ENCODE measurements at regions not wholly inside any gene's neighbourhood (a gene's known extent, or its start where the extent isn't known, plus 50 kb on each side); places are given as distances from the start of the nearest gene placed in this dataset.
"Not testable (repeated sequence)": the region's sequence is repeated elsewhere in the genome, so short reads cannot be mapped to it uniquely, and the experiment has no call there.

DNA sequence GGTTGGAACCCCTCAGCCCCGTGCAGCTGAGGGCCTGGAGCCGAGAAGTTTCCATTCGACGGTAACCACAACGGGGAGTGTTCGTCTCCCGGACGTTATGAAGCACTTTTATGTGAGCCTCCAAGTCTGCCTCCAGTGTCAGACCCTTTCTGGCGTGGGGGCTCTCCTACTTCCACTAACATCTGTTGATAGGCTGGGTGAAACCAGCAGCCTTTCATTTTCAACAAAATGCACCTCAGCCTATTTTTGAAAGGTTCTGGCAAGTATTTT lies 257.4 kb downstream of the THBS2 start:
- no peaks in the 10 kb centered on the region for H3K4me1 ChIP-seq (ENCODE audit: control insufficient read depth, insufficient read depth, low read length)
- no peaks in the 10 kb centered on the region for H3K9me3 ChIP-seq (ENCODE audit: control insufficient read depth, low read length)
- H3K27me3 ChIP-seq (ENCODE audit: control insufficient read depth, insufficient read depth) = no peaks in the 10 kb centered on the region
- 78% methylated on average over 9 of the region's 9 CpGs for WGBS
- DNase-seq (no peak), ATAC-seq (no peak)
- H3K4me3 ChIP-seq (ENCODE audit: low read length) = no peak overlapping the region
- no peak overlapping the region for H3K27ac ChIP-seq (ENCODE audit: low read length)
- intact Hi-C loops (cut with DNase I) = no loop called here

DNA sequence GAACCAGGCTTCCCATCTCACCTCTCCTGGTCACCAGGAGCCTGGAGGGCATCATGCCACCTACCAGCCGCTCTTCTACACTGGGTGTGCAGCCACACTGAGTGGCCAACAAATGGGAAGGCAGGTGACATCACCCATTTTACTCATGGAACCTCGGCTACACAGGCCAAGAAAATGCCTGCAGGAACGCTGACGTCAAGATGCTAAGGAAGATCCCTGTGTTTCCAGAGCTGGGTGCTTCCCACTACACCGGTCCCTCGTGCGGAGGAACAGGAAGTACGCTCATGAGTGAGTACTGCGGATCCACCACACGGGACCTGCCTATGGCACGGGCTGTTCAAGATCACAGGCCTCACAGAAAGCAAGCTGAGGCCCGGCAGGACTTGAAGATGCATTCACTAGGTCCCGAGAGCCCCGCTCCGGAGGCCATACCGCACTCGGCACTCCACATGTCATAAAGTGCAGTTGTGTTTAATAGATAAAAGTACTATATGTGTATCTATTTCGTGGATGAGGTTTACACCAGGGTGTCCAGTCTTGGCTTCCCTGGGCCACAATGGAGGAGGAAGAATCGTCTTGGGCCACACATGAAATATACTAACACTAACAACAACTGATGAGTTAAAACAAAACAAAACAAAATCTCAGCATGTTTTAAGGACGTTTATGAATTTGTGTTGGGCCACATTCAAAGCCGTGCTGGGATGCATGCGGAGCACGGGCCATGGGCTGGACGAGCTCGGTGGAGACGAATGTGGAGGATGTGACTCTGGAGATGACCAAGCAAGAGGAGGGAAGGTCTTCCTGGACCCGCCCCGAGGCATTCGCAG lies 257.9 kb downstream of the THBS2 start:
- H3K27ac ChIP-seq (ENCODE audit: low read length) = no peak overlapping the region
- WGBS = 88% methylated on average over 29 of the region's 29 CpGs
- intact Hi-C loops (cut with DNase I) = no loop called here
- ATAC-seq = no peak
- H3K4me3 ChIP-seq (ENCODE audit: low read length) = no peak overlapping the region
- no peaks in the 10 kb centered on the region for H3K9me3 ChIP-seq (ENCODE audit: control insufficient read depth, low read length)
- DNase-seq = peak in 1 of 3 donors; percentile 45
- no peaks in the 10 kb centered on the region for H3K4me1 ChIP-seq (ENCODE audit: control insufficient read depth, insufficient read depth, low read length)
- H3K27me3 ChIP-seq (ENCODE audit: control insufficient read depth, insufficient read depth) = no peaks in the 10 kb centered on the region

DNA sequence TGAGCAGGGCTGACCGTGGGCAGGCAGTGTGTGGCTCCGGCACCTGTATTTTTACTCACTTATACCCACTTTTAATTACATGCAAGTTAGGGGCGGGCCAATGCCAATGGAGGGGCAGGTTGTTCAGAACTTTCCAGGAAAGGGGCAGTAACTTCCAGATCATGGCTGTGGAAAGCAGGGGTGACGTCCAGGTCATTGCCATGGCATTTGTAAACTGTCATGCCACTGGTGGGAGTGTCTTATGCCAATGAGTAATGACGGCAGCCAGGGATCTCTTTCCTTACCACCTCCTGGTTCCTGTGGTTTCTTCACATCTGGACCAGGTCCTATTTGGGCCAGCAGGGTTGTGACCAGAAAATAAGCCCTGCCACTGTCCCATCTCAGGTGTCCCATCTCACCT lies 258.7 kb downstream of the THBS2 start:
- intact Hi-C loops (cut with DNase I) = no loop called here
- Histone ChIP-seq H3K9me3 (ENCODE audit: control insufficient read depth, low read length) (no peaks in the 10 kb centered on the region), H3K4me1 (ENCODE audit: control insufficient read depth, insufficient read depth, low read length) (no peaks in the 10 kb centered on the region), H3K27ac (ENCODE audit: low read length) (no peak overlapping the region), H3K27me3 (ENCODE audit: control insufficient read depth, insufficient read depth) (no peaks in the 10 kb centered on the region), H3K4me3 (ENCODE audit: low read length) (no peak overlapping the region)
- ATAC-seq (no peak), DNase-seq (no peak)
- WGBS = 84% methylated on average over 5 of the region's 5 CpGs

DNA sequence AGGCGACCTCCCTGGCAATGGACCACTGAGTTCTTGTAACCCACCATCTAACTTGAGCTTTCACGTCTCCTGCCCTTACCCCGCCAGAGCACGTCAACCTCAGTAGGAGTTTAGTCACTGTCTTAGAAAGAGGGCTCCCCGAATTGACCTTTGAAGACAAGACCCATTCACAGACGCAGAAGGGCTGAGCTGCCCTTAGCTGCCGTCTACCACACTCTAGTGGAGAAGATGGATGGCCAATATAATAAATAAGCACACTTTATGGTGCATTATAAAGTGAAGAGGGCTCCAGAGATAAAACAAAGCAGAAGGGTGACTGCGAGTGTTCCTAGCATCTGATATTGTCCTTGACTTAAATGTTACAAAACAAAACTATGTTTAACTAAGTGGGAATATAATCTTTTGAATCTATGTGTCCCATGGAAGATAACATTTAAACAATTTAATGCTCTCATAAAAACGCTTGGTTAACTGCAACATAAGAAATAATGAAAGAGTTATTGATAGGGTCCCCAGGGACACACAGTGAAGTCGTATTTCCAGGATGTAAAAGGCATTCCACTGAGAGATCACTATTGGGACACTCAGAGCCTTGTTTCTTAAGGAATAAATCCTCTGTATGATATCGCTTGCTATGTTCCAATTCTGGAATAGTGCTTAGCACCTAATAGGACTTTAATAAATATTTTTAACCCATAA lies 261.1 kb downstream of the THBS2 start:
- 76% methylated on average over 11 of the region's 11 CpGs for WGBS
- H3K4me3 ChIP-seq (ENCODE audit: low read length) = no peak overlapping the region
- H3K27me3 ChIP-seq (ENCODE audit: control insufficient read depth, insufficient read depth) = no peaks in the 10 kb centered on the region
- H3K4me1 ChIP-seq (ENCODE audit: control insufficient read depth, insufficient read depth, low read length) = no peaks in the 10 kb centered on the region
- no peak overlapping the region for H3K27ac ChIP-seq (ENCODE audit: low read length)
- no peaks in the 10 kb centered on the region for H3K9me3 ChIP-seq (ENCODE audit: control insufficient read depth, low read length)
- DNase-seq (no peak), ATAC-seq (no peak)
- intact Hi-C loops (cut with DNase I) = no loop called here

DNA sequence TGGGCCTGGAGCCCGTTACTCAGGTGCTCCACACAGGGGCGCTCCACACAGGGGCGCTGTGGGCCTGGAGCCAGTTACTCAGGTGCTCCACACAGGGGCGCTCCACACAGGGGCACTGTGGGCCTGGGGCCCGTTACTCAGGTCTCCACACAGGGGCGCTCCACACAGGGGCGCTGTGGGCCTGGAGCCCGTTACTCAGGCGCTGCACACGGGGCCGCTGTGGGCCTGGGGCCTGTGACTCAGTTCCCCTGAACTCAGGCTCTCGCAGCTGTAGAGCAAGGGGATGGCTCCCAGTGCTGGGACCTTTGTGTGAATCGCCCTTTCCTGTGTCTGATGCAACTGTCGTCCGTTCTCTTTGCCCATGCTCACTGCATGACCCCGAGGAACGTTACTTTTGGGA lies 262.0 kb downstream of the THBS2 start:
- H3K27me3 ChIP-seq (ENCODE audit: control insufficient read depth, insufficient read depth); H3K4me1 ChIP-seq (ENCODE audit: control insufficient read depth, insufficient read depth, low read length); DNase-seq; H3K4me3 ChIP-seq (ENCODE audit: low read length); H3K9me3 ChIP-seq (ENCODE audit: control insufficient read depth, low read length); intact Hi-C loops (cut with DNase I); H3K27ac ChIP-seq (ENCODE audit: low read length); ATAC-seq: not testable (repeated sequence)
- 92% methylated on average over 17 of the region's 17 CpGs for WGBS

DNA sequence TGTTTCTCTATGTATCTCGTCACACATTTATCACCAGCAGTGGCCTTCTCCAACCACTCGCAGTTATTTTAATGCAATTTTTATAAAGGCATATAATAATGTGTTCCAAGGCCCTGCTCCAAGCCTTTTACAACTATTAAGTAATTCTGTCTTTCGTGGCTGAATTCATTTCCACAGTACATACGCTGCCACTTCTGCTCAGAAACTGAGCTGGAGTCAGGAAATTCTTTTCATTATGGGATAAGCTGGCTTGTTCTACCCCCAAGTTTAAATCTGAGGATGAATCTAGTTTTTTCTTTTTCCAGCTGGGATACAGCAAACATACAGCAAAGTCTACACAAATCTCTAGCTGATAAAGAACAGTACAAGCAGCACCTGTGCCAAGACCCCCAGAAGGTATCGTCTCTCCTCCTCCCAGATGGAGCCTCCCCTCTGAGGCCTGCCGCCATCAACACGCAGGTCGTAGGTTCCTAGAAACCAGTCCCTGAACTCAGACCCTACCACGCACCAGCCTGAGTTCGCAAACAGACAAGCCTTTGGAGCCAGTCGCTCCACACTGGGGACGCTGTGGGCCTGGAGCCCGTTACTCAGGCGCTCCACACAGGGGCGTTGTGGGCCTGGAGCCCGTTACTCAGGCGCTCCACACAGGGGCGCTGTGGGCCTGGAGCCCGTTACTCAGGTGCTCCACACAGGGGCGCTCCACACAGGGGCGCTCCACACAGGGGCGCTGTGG lies 263.5 kb downstream of the THBS2 start:
- no peak for ATAC-seq
- Histone ChIP-seq H3K27me3 (ENCODE audit: control insufficient read depth, insufficient read depth) (no peaks in the 10 kb centered on the region), H3K4me1 (ENCODE audit: control insufficient read depth, insufficient read depth, low read length) (no peaks in the 10 kb centered on the region), H3K9me3 (ENCODE audit: control insufficient read depth, low read length) (no peaks in the 10 kb centered on the region), H3K4me3 (ENCODE audit: low read length) (no peak overlapping the region), H3K27ac (ENCODE audit: low read length) (no peak overlapping the region)
- 86% methylated on average over 22 of the region's 22 CpGs for WGBS
- intact Hi-C loops (cut with DNase I) = no loop called here
- peak in 1 of 3 donors; percentile 53 for DNase-seq

DNA sequence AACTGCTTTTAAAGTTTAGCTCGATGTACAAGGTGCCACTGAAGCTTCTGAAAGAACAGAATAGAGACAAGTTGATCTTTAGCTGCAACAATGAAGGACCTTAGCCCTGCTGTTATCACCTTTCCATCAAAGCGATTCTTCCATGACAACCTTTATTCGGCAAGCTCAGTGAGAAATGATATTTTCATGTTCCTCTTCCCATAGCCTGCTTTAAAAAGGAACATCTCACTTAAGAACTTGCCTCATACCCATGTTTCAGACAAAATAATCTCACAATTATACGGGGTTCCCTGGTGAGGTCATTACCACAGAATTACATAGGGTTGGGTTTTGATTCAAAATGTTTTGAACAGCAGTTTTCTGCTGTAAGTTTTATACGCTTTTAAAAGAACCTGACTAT lies 264.2 kb downstream of the THBS2 start:
- no peaks in the 10 kb centered on the region for H3K4me1 ChIP-seq (ENCODE audit: control insufficient read depth, insufficient read depth, low read length)
- no peaks in the 10 kb centered on the region for H3K9me3 ChIP-seq (ENCODE audit: control insufficient read depth, low read length)
- WGBS = 60% methylated on average over 5 of the region's 5 CpGs
- no peak overlapping the region for H3K4me3 ChIP-seq (ENCODE audit: low read length)
- no peak for ATAC-seq
- no peaks in the 10 kb centered on the region for H3K27me3 ChIP-seq (ENCODE audit: control insufficient read depth, insufficient read depth)
- intact Hi-C loops (cut with DNase I) = no loop called here
- no peak overlapping the region for H3K27ac ChIP-seq (ENCODE audit: low read length)
- no peak for DNase-seq

DNA sequence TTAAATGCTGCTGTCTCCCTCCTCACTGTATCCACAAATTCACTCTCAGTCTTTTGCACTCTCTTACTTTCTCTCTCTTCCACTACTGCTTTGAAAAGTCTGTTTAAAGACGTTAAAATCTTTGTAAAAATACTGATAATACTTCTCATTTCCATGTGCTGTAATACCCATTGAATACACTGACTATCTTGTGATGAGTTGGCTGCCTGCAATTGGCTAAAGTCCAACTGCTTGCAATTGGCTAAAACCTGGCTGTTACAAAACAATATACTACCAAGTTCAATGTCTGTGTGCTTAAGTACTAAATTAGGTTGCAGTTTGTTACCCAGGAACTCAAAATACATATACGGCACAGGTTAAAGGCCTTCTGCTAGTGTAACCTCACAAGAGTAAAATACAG lies 264.8 kb downstream of the THBS2 start:
- ATAC-seq (peak in 1 of 2 donors; percentile 55), DNase-seq (peak in 2 of 3 donors; percentile 34 to 67)
- Histone ChIP-seq H3K27ac (ENCODE audit: low read length) (no peak overlapping the region), H3K4me1 (ENCODE audit: control insufficient read depth, insufficient read depth, low read length) (no peaks in the 10 kb centered on the region), H3K9me3 (ENCODE audit: control insufficient read depth, low read length) (no peaks in the 10 kb centered on the region), H3K27me3 (ENCODE audit: control insufficient read depth, insufficient read depth) (no peaks in the 10 kb centered on the region), H3K4me3 (ENCODE audit: low read length) (no peak overlapping the region)
- intact Hi-C loops (cut with DNase I) = no loop called here
- 44% methylated on average over 2 of the region's 2 CpGs for WGBS

DNA sequence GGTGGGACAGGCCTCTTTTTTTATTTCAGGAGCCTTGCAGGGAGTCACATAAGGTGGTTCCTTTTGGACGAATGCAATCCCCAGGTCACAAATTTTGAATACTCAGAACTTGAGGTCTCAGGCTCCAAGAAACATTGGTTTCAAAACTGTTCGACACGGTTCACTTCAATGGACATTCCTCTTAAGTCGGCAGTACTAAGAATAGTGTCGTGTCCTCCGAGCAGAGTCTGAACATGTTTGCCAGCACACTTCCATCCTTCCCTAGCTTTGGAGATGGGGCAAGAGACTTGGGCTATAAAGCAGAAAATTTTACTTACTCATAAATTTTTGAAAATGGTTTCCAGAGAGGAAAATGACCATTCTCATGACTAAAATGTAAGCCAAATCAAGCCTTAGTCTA lies 265.4 kb downstream of the THBS2 start:
- H3K27ac ChIP-seq (ENCODE audit: low read length) = no peak overlapping the region
- 72% methylated on average over 6 of the region's 6 CpGs for WGBS
- no peaks in the 10 kb centered on the region for H3K9me3 ChIP-seq (ENCODE audit: control insufficient read depth, low read length)
- no peak overlapping the region for H3K4me3 ChIP-seq (ENCODE audit: low read length)
- ATAC-seq = no peak
- no peak for DNase-seq
- H3K27me3 ChIP-seq (ENCODE audit: control insufficient read depth, insufficient read depth) = no peaks in the 10 kb centered on the region
- H3K4me1 ChIP-seq (ENCODE audit: control insufficient read depth, insufficient read depth, low read length) = no peaks in the 10 kb centered on the region
- intact Hi-C loops (cut with DNase I) = no loop called here

DNA sequence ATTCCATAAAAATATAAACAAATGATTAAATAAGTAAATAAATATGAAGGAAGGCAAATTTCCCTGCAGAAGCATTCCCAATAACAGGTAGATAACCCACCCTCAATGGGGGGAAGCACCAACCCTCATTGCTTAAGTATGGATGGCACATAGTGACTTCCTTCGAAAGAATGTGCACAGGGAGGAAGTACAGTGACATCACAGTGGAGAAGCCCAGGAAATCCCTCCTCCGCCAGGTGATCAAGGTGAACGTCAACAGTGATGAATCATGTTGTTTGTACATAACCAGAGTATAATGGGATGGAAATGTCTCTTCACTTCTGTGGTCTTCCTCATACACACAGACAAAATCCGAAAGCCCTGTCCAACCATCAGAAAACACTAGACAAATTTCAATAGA lies 267.9 kb downstream of the THBS2 start:
- no peaks in the 10 kb centered on the region for H3K9me3 ChIP-seq (ENCODE audit: control insufficient read depth, low read length)
- no peaks in the 10 kb centered on the region for H3K27me3 ChIP-seq (ENCODE audit: control insufficient read depth, insufficient read depth)
- intact Hi-C loops (cut with DNase I) = no loop called here
- H3K27ac ChIP-seq (ENCODE audit: low read length) = no peak overlapping the region
- H3K4me3 ChIP-seq (ENCODE audit: low read length) = no peak overlapping the region
- WGBS = 86% methylated on average over 4 of the region's 4 CpGs
- H3K4me1 ChIP-seq (ENCODE audit: control insufficient read depth, insufficient read depth, low read length) = no peaks in the 10 kb centered on the region
- DNase-seq (no peak), ATAC-seq (no peak)

DNA sequence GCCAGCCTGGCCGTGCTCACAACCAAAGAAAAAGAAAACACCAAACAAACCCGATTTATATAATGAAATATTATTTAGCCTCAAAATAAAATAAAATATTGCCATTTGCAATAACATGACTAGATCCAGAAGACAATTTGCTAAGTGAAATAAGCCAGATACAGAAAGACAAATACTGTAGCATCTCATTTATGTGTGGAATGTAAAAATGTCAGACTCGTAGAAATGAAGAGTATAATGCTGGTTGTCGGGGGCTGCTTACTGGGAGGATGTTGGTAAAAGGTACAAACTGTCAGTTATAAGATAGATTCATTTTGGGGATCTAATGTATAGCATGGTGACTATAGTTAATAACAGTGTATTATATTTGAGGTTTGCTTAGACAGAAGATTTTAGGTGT lies 269.7 kb downstream of the THBS2 start:
- no peak overlapping the region for H3K4me3 ChIP-seq (ENCODE audit: low read length)
- H3K4me1 ChIP-seq (ENCODE audit: control insufficient read depth, insufficient read depth, low read length) = no peaks in the 10 kb centered on the region
- H3K27me3 ChIP-seq (ENCODE audit: control insufficient read depth, insufficient read depth) = no peaks in the 10 kb centered on the region
- intact Hi-C loops (cut with DNase I) = no loop called here
- H3K27ac ChIP-seq (ENCODE audit: low read length) = no peak overlapping the region
- peaks cover 3% of the 10 kb centered on the region for H3K9me3 ChIP-seq (ENCODE audit: control insufficient read depth, low read length)
- DNase-seq (no peak), ATAC-seq (no peak)
- 66% methylated on average over 4 of the region's 4 CpGs for WGBS
